Transverse colon (tissue), 4 donors: ENCODE measurements at regions not wholly inside any gene's neighbourhood (a gene's known extent, or its start where the extent isn't known, plus 50 kb on each side); places are given as distances from the start of the nearest gene placed in this dataset.
"Not testable (repeated sequence)": the region's sequence is repeated elsewhere in the genome, so short reads cannot be mapped to it uniquely, and the experiment has no call there.

Experiments used
- CTCF ChIP-seq, 5 experiments: fragments of 200-600 bp in 3 of 5; fragments of 450-650 bp in 2 of 5; sonication (generic) in 3 of 5; IDR thresholded peaks; 1 replicate in 2 of 5; 2 replicates in 3 of 5; pipeline ENCODE4 v1.5.1; 2016 to 2017; ENCODE audit warnings: antibody characterized with exemption in 5 of 5, inconsistent platforms in 3 of 5, mild to moderate bottlenecking in 2 of 5, moderate library complexity in 1 of 5
- EP300 ChIP-seq: sonication (generic); formaldehyde crosslinking; IDR thresholded peaks from one replicate; pipeline ENCODE4 v1.6.1; 2017; ENCODE audit warnings: antibody characterized with exemption, low read depth
- POLR2AphosphoS5 ChIP-seq, 3 donors: sonication (generic); formaldehyde crosslinking; IDR thresholded peaks; one replicate each; pipeline ENCODE4 v1.6.1; 2016; ENCODE audit warnings: antibody characterized with exemption in 3 of 3

GRCh38 chr1:121448064-121448463 lies 263.3 kb downstream of the SRGAP2C start:
- not testable (repeated sequence) for TF ChIP-seq CTCF (IDR thresholded peaks at IDR 0.05); POLR2AphosphoS5 (IDR thresholded peaks at IDR 0.05); EP300
